Panc1 (cell line): ENCODE measurements at regions not wholly inside any gene's neighbourhood (a gene's known extent, or its start where the extent isn't known, plus 50 kb on each side); places are given as distances from the start of the nearest gene placed in this dataset.

ENCODE experiments used
- POLR2AphosphoS5 ChIP-seq: IDR thresholded peaks from 2 replicates; pipeline ENCODE4 v1.6.1; 2012; ENCODE audit warnings: mild to moderate bottlenecking, low read depth, low read length, moderate library complexity
- TF ChIP-seq, protein P1 (sequence below): fragments of 450-650 bp; IDR thresholded peaks from 2 replicates; pipeline ENCODE4 v1.5.1; 2017; ENCODE audit warnings: mild to moderate bottlenecking

GRCh38 chrX:40809210-40809609, 73.9 kb upstream of the MED14 start:
- TF ChIP-seq, protein P1, sequence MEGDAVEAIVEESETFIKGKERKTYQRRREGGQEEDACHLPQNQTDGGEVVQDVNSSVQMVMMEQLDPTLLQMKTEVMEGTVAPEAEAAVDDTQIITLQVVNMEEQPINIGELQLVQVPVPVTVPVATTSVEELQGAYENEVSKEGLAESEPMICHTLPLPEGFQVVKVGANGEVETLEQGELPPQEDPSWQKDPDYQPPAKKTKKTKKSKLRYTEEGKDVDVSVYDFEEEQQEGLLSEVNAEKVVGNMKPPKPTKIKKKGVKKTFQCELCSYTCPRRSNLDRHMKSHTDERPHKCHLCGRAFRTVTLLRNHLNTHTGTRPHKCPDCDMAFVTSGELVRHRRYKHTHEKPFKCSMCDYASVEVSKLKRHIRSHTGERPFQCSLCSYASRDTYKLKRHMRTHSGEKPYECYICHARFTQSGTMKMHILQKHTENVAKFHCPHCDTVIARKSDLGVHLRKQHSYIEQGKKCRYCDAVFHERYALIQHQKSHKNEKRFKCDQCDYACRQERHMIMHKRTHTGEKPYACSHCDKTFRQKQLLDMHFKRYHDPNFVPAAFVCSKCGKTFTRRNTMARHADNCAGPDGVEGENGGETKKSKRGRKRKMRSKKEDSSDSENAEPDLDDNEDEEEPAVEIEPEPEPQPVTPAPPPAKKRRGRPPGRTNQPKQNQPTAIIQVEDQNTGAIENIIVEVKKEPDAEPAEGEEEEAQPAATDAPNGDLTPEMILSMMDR, result no peak
- TF ChIP-seq POLR2AphosphoS5, result no peak
